ENCODE measurements at regions not wholly inside any gene's neighbourhood (a gene's known extent, or its start where the extent isn't known, plus 50 kb on each side); places are given as distances from the start of the nearest gene placed in this dataset.

DNA sequence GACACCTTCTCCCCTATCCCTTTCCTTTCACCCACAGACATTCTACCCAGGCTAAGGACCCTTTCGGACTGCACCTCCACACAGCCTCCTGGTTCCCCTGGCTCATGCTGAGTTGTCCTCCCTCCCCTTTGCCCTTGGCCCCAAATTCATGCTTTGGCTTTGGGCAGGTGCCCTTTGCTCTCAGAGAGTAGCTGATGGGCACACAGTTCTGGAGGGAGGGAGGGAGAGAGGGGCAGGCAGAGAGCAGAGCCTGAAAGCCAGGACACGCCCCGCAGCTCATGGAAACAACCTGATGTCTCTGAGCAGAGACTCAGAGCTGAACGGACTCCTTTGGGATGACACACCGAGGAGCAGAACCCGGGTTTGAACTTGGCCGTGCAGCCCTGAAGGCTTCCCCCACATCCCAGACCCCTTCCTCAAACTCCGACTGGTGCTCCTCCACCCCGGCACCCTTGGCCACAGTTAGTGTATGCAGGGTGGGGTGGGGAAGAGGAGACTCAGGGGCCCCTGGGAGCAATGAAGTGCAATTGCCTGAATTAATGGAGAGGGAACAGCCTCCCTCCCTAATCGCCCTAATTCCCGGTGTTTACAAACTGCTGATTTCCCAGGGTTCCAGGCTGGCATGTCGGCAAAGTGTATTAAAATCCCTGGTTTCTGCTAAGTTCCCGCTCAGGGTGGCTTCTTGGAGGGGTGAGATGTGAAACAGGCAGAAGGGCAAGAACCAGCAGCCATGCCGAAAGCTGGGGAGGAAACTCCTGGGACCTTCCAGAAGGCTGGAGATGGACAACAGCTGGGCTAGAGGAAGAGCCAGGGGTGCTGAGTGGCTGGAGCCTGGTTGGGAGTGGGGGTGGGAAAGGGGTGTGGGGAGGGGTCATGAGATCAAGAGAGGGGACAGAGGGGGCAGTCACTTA, 71.2 kb upstream of the SHISAL1 start:
- no peak overlapping the region for H3K27ac ChIP-seq (ENCODE audit: low read length, poor library complexity, severe bottlenecking)
- H4K91ac ChIP-seq (ENCODE audit: low read length), result no peak overlapping the region
- 82% methylated on average over 11 of the region's 14 CpGs for WGBS
- no peak overlapping the region for H3K4ac ChIP-seq (ENCODE audit: low read depth in 1 of 2, low read length in 2 of 2)
- no peak overlapping the region for H4K8ac ChIP-seq (ENCODE audit: low read length)
- H3K36me3 ChIP-seq (ENCODE audit: control insufficient read depth in 1 of 2, insufficient read depth in 2 of 2, low read depth in 1 of 2, low read length in 2 of 2), result no peaks in the 10 kb centered on the region
- no peak overlapping the region for H2AK5ac ChIP-seq (ENCODE audit: low read length, severe bottlenecking)
- H3K9ac ChIP-seq (ENCODE audit: low read length), result no peak overlapping the region
- H3K14ac ChIP-seq (ENCODE audit: low read length in 2 of 2), result no peak overlapping the region
- no peaks in the 10 kb centered on the region for H3K79me1 ChIP-seq (replicated peaks; ENCODE audit: low read length, poor library complexity, severe bottlenecking)
- no peak overlapping the region for H2BK120ac ChIP-seq (ENCODE audit: low read depth, low read length)
- no peak overlapping the region for H3K18ac ChIP-seq (ENCODE audit: low read depth in 1 of 2, low read length in 2 of 2)
- no peaks in the 10 kb centered on the region for H3K4me1 ChIP-seq (ENCODE audit: control insufficient read depth, insufficient read depth, low read depth, low read length)
- H3K4me3 ChIP-seq (ENCODE audit: insufficient read depth in 1 of 2, low read depth in 1 of 2, low read length in 2 of 2), result no peak overlapping the region
- H3K23ac ChIP-seq (ENCODE audit: low read length in 2 of 2), result no peak overlapping the region
- H2AFZ ChIP-seq (ENCODE audit: low read depth, low read length), result no peak overlapping the region
- no peak overlapping the region for H2BK15ac ChIP-seq (ENCODE audit: low read depth, poor library complexity, severe bottlenecking)
- no peak for DNase-seq
- H3K4me2 ChIP-seq (ENCODE audit: low read length, poor library complexity, severe bottlenecking), result no peak overlapping the region
- H2BK5ac ChIP-seq (ENCODE audit: low read depth, low read length, poor library complexity, severe bottlenecking), result no peak overlapping the region
- H2BK12ac ChIP-seq (ENCODE audit: low read length in 2 of 2), result no peak overlapping the region
- no peaks in the 10 kb centered on the region for H3K9me3 ChIP-seq (ENCODE audit: control insufficient read depth, low read length)
- peaks cover 70 to 99% of the 10 kb centered on the region in 2 experiments for H3K27me3 ChIP-seq (ENCODE audit: control insufficient read depth in 1 of 2, insufficient read depth in 1 of 2, low read length in 2 of 2)

DNA sequence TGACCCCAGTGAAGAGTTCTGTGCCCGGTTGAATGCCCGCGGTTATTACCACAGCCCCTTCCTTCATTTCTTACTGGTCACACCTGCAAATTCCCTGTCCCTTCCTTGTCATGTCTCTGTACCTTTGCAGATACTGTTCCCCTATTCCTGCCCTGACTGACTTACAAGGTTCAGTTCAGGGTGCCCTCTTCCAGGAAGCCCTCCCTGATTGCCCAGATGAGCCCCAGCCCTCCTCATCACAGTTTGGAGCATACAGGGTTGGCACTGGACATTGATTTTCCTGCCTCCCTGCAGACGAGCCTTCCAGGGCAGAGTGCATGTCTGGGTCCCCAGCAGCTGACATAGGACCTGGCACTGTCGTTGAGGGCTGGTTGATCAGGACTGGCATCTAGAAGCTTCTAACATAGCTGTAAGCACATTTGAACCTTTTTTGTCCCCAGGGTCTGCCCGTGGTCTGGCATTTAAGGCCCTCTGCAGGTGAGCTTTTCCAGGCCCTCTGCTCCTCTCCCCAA, 70.4 kb upstream of the SHISAL1 start:
- H2BK5ac ChIP-seq (ENCODE audit: low read depth, low read length, poor library complexity, severe bottlenecking), result no peak overlapping the region
- no peaks in the 10 kb centered on the region for H3K79me1 ChIP-seq (replicated peaks; ENCODE audit: low read length, poor library complexity, severe bottlenecking)
- H2BK120ac ChIP-seq (ENCODE audit: low read depth, low read length), result no peak overlapping the region
- H3K4me3 ChIP-seq (ENCODE audit: insufficient read depth in 1 of 2, low read depth in 1 of 2, low read length in 2 of 2), result peak overlapping the region in 1 of 2 experiments; percentile 15
- DNase-seq, result no peak
- no peak overlapping the region for H4K8ac ChIP-seq (ENCODE audit: low read length)
- H2AFZ ChIP-seq (ENCODE audit: low read depth, low read length), result no peak overlapping the region
- peaks cover 4% of the 10 kb centered on the region for H3K9me3 ChIP-seq (ENCODE audit: control insufficient read depth, low read length)
- H3K9ac ChIP-seq (ENCODE audit: low read length), result no peak overlapping the region
- H3K36me3 ChIP-seq (ENCODE audit: control insufficient read depth in 1 of 2, insufficient read depth in 2 of 2, low read depth in 1 of 2, low read length in 2 of 2), result no peaks in the 10 kb centered on the region
- 75% methylated on average over 6 of the region's 6 CpGs for WGBS
- no peak overlapping the region for H3K27ac ChIP-seq (ENCODE audit: low read length, poor library complexity, severe bottlenecking)
- H2BK12ac ChIP-seq (ENCODE audit: low read length in 2 of 2), result no peak overlapping the region
- H3K23ac ChIP-seq (ENCODE audit: low read length in 2 of 2), result no peak overlapping the region
- no peak overlapping the region for H3K4me2 ChIP-seq (ENCODE audit: low read length, poor library complexity, severe bottlenecking)
- H3K27me3 ChIP-seq (ENCODE audit: control insufficient read depth in 1 of 2, insufficient read depth in 1 of 2, low read length in 2 of 2), result peaks cover 65 to 97% of the 10 kb centered on the region in 2 experiments
- no peak overlapping the region for H3K14ac ChIP-seq (ENCODE audit: low read length in 2 of 2)
- H2AK5ac ChIP-seq (ENCODE audit: low read length, severe bottlenecking), result no peak overlapping the region
- no peak overlapping the region for H4K91ac ChIP-seq (ENCODE audit: low read length)
- no peak overlapping the region for H3K4ac ChIP-seq (ENCODE audit: low read depth in 1 of 2, low read length in 2 of 2)
- no peaks in the 10 kb centered on the region for H3K4me1 ChIP-seq (ENCODE audit: control insufficient read depth, insufficient read depth, low read depth, low read length)
- H3K18ac ChIP-seq (ENCODE audit: low read depth in 1 of 2, low read length in 2 of 2), result no peak overlapping the region
- H2BK15ac ChIP-seq (ENCODE audit: low read depth, poor library complexity, severe bottlenecking), result no peak overlapping the region

DNA sequence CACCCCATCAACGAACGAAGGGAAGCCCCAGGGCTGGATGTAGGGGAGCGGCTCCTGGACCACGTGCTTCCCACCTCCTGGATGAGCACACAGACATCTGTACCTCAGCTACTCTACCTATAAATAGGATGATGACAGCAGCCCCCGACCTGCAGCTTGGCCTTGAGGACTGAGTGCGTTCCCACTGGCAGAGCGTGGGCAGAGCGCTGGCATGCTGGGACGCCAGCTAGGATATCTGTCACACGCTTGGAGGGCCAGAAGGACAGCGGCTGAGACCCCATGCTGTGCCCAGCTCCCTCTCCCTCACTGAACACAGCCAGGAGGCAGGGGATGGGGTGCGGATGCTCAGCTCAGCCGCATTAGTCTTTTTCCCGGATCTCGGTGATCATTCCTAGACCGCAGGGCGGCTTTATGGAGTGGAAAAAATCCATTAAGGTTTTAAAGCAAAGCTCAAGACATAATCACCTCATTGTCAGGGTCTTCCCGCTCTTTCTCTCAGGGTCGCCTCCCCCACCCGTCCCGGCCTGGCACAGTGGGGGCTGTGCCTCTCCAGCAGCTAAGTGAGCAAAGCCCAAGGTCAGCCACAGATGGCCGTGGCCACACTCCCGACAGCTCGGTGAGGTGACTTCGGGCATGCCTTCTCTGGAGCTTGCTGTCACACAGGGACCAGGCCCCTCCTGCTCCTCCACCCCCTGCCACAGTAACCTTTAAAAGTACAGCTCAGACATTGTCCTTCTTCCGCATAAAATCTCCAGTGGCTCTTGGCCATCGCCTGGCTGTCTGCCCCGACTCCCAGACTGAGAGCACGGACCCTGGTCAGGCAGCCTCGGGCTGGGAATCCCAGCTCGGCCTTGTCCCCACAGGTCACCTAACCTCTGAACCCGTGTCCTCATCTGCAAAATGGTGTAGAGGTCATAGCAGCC, 69.6 kb upstream of the SHISAL1 start:
- Histone ChIP-seq H3K18ac (ENCODE audit: low read depth in 1 of 2, low read length in 2 of 2) (no peak overlapping the region), H2BK120ac (ENCODE audit: low read depth, low read length) (no peak overlapping the region)
- WGBS, result 80% methylated on average over 32 of the region's 32 CpGs

DNA sequence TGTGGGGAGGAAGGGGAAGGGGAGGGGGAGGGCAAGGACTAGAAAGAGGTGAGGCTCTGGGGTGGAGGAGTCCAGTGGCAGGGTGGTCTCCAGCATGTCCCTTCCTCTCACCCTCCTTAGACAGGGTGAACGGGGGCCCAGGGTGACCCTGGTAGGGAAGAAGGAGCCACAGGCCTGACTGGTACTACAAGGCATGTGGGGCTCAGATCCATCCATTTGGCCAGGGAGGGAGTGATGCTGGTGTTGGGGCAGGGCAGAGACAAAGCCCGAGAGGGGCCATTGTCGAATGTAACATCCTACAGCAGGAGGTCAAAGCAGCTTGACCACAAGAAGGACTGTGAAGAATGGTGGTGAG, 69.0 kb upstream of the SHISAL1 start:
- Histone ChIP-seq H3K4me3 (ENCODE audit: insufficient read depth in 1 of 2, low read depth in 1 of 2, low read length in 2 of 2) (no peak overlapping the region), H3K4ac (ENCODE audit: low read depth in 1 of 2, low read length in 2 of 2) (no peak overlapping the region), H4K8ac (ENCODE audit: low read length) (no peak overlapping the region), H2BK120ac (ENCODE audit: low read depth, low read length) (no peak overlapping the region), H3K14ac (ENCODE audit: low read length in 2 of 2) (no peak overlapping the region), H3K9ac (ENCODE audit: low read length) (no peak overlapping the region), H3K4me2 (ENCODE audit: low read length, poor library complexity, severe bottlenecking) (no peak overlapping the region), H3K4me1 (ENCODE audit: control insufficient read depth, insufficient read depth, low read depth, low read length) (no peaks in the 10 kb centered on the region), H3K23ac (ENCODE audit: low read length in 2 of 2) (no peak overlapping the region), H4K91ac (ENCODE audit: low read length) (no peak overlapping the region), H3K9me3 (ENCODE audit: control insufficient read depth, low read length) (peaks cover 13% of the 10 kb centered on the region), H2BK12ac (ENCODE audit: low read length in 2 of 2) (no peak overlapping the region), H3K18ac (ENCODE audit: low read depth in 1 of 2, low read length in 2 of 2) (no peak overlapping the region), H2BK5ac (ENCODE audit: low read depth, low read length, poor library complexity, severe bottlenecking) (no peak overlapping the region), H3K36me3 (ENCODE audit: control insufficient read depth in 1 of 2, insufficient read depth in 2 of 2, low read depth in 1 of 2, low read length in 2 of 2) (no peaks in the 10 kb centered on the region), H2AK5ac (ENCODE audit: low read length, severe bottlenecking) (no peak overlapping the region), H2BK15ac (ENCODE audit: low read depth, poor library complexity, severe bottlenecking) (no peak overlapping the region), H3K79me1 (replicated peaks; ENCODE audit: low read length, poor library complexity, severe bottlenecking) (no peaks in the 10 kb centered on the region), H2AFZ (ENCODE audit: low read depth, low read length) (no peak overlapping the region), H3K27ac (ENCODE audit: low read length, poor library complexity, severe bottlenecking) (no peak overlapping the region), H3K27me3 (ENCODE audit: control insufficient read depth in 1 of 2, insufficient read depth in 1 of 2, low read length in 2 of 2) (peaks cover 60 to 87% of the 10 kb centered on the region in 2 experiments)
- 88% methylated on average over 3 of the region's 3 CpGs for WGBS
- no peak for DNase-seq

More for the DNA sequence above, 69.6 kb upstream of the SHISAL1 start:
- Histone ChIP-seq H3K79me1 (replicated peaks; ENCODE audit: low read length, poor library complexity, severe bottlenecking) (no peaks in the 10 kb centered on the region), H2BK15ac (ENCODE audit: low read depth, poor library complexity, severe bottlenecking) (no peak overlapping the region), H3K4me2 (ENCODE audit: low read length, poor library complexity, severe bottlenecking) (no peak overlapping the region), H3K36me3 (ENCODE audit: control insufficient read depth in 1 of 2, insufficient read depth in 2 of 2, low read depth in 1 of 2, low read length in 2 of 2) (no peaks in the 10 kb centered on the region), H3K4me3 (ENCODE audit: insufficient read depth in 1 of 2, low read depth in 1 of 2, low read length in 2 of 2) (peak overlapping the region in 1 of 2 experiments; percentile 23), H2AK5ac (ENCODE audit: low read length, severe bottlenecking) (no peak overlapping the region), H3K27ac (ENCODE audit: low read length, poor library complexity, severe bottlenecking) (no peak overlapping the region), H3K4me1 (ENCODE audit: control insufficient read depth, insufficient read depth, low read depth, low read length) (no peaks in the 10 kb centered on the region), H3K23ac (ENCODE audit: low read length in 2 of 2) (no peak overlapping the region), H3K9me3 (ENCODE audit: control insufficient read depth, low read length) (peaks cover 10% of the 10 kb centered on the region), H3K4ac (ENCODE audit: low read depth in 1 of 2, low read length in 2 of 2) (no peak overlapping the region), H2BK5ac (ENCODE audit: low read depth, low read length, poor library complexity, severe bottlenecking) (no peak overlapping the region), H4K8ac (ENCODE audit: low read length) (no peak overlapping the region), H2BK12ac (ENCODE audit: low read length in 2 of 2) (no peak overlapping the region), H3K14ac (ENCODE audit: low read length in 2 of 2) (no peak overlapping the region), H2AFZ (ENCODE audit: low read depth, low read length) (no peak overlapping the region), H3K9ac (ENCODE audit: low read length) (no peak overlapping the region), H3K27me3 (ENCODE audit: control insufficient read depth in 1 of 2, insufficient read depth in 1 of 2, low read length in 2 of 2) (peaks cover 63 to 93% of the 10 kb centered on the region in 2 experiments), H4K91ac (ENCODE audit: low read length) (no peak overlapping the region)
- no peak for DNase-seq
